GM23338 (cell line): ENCODE measurements at regions not wholly inside any gene's neighbourhood (a gene's known extent, or its start where the extent isn't known, plus 50 kb on each side); places are given as distances from the start of the nearest gene placed in this dataset.

ENCODE experiments used
- CREB1 ChIP-seq: fragments of 250-450 bp; sonication (Bioruptor Pico); IDR thresholded peaks from 2 replicates; pipeline ENCODE4 v1.5.0; 2020; ENCODE audit warnings: low read depth, mild to moderate bottlenecking, moderate library complexity
- EZH2 ChIP-seq: fragments of 200-600 bp; sonication (generic); IDR thresholded peaks from one replicate; pipeline ENCODE4 v1.8.0; 2017; ENCODE audit warnings: antibody characterized with exemption, mild to moderate bottlenecking, low read depth; ENCODE audit not compliant: unreplicated experiment
- POLR2AphosphoS5 ChIP-seq: IDR thresholded peaks from 2 replicates; pipeline ENCODE4 v1.6.1; 2016; ENCODE audit warnings: antibody characterized with exemption, low read depth
- TF ChIP-seq, protein P1 (sequence below), 2 experiments: fragments of 200-600 bp in 1 of 2; sonication (generic) in 1 of 2; conservative IDR thresholded peaks; 2 replicates each; pipeline versions ENCODE4 v1.5.1 to v1.6.1; 2016 to 2017; ENCODE audit warnings: antibody characterized with exemption in 2 of 2, low read depth in 2 of 2, mild to moderate bottlenecking in 2 of 2, moderate library complexity in 1 of 2
- TF ChIP-seq, protein P2 (sequence below): IDR thresholded peaks from one replicate; pipeline ENCODE4 v1.6.1; 2018; ENCODE audit warnings: antibody characterized with exemption; ENCODE audit not compliant: unreplicated experiment

GRCh38 chr4:189533603-189534002 is 407.1 kb upstream of the FRG1 start:
- TF ChIP-seq, protein P1, sequence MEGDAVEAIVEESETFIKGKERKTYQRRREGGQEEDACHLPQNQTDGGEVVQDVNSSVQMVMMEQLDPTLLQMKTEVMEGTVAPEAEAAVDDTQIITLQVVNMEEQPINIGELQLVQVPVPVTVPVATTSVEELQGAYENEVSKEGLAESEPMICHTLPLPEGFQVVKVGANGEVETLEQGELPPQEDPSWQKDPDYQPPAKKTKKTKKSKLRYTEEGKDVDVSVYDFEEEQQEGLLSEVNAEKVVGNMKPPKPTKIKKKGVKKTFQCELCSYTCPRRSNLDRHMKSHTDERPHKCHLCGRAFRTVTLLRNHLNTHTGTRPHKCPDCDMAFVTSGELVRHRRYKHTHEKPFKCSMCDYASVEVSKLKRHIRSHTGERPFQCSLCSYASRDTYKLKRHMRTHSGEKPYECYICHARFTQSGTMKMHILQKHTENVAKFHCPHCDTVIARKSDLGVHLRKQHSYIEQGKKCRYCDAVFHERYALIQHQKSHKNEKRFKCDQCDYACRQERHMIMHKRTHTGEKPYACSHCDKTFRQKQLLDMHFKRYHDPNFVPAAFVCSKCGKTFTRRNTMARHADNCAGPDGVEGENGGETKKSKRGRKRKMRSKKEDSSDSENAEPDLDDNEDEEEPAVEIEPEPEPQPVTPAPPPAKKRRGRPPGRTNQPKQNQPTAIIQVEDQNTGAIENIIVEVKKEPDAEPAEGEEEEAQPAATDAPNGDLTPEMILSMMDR (conservative IDR thresholded peaks at IDR 0.05; ENCODE audit: low read depth in 2 of 2), result no peak
- TF ChIP-seq POLR2AphosphoS5, result no peak
- TF ChIP-seq, protein P2, sequence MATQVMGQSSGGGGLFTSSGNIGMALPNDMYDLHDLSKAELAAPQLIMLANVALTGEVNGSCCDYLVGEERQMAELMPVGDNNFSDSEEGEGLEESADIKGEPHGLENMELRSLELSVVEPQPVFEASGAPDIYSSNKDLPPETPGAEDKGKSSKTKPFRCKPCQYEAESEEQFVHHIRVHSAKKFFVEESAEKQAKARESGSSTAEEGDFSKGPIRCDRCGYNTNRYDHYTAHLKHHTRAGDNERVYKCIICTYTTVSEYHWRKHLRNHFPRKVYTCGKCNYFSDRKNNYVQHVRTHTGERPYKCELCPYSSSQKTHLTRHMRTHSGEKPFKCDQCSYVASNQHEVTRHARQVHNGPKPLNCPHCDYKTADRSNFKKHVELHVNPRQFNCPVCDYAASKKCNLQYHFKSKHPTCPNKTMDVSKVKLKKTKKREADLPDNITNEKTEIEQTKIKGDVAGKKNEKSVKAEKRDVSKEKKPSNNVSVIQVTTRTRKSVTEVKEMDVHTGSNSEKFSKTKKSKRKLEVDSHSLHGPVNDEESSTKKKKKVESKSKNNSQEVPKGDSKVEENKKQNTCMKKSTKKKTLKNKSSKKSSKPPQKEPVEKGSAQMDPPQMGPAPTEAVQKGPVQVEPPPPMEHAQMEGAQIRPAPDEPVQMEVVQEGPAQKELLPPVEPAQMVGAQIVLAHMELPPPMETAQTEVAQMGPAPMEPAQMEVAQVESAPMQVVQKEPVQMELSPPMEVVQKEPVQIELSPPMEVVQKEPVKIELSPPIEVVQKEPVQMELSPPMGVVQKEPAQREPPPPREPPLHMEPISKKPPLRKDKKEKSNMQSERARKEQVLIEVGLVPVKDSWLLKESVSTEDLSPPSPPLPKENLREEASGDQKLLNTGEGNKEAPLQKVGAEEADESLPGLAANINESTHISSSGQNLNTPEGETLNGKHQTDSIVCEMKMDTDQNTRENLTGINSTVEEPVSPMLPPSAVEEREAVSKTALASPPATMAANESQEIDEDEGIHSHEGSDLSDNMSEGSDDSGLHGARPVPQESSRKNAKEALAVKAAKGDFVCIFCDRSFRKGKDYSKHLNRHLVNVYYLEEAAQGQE, result no peak
- TF ChIP-seq CREB1 (CRISPR knock-in tag), result no peak
- TF ChIP-seq EZH2, result no peak
